Fibroblast of skin of scalp (primary cell): ENCODE measurements at regions not wholly inside any gene's neighbourhood (a gene's known extent, or its start where the extent isn't known, plus 50 kb on each side); places are given as distances from the start of the nearest gene placed in this dataset.
"Not testable (repeated sequence)": the region's sequence is repeated elsewhere in the genome, so short reads cannot be mapped to it uniquely, and the experiment has no call there.

Experiments used
- DNase-seq: peaks from one replicate; pipeline ENCODE4 v3.0.0-alpha.2; 2013

DNA sequence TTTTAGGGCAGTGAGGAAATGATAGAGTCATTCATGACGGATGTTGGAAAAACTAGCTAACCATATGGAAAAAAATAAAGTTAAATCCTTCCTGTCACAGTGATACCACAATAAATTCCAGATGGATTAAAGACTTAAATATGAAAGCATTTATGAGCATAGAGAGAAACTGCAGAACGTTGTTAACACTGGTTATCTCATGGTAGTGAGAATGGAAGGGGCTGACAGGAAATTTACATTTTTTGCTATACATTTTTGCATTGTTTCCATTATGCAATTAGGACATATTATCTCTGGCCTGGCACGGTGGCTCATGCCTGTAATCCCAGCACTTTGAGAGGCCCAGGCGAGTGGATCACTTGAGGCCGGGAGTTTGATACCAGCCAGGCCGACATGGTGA is 130.5 kb upstream of the VOPP1 start:
- DNase-seq = not testable (repeated sequence)

DNA sequence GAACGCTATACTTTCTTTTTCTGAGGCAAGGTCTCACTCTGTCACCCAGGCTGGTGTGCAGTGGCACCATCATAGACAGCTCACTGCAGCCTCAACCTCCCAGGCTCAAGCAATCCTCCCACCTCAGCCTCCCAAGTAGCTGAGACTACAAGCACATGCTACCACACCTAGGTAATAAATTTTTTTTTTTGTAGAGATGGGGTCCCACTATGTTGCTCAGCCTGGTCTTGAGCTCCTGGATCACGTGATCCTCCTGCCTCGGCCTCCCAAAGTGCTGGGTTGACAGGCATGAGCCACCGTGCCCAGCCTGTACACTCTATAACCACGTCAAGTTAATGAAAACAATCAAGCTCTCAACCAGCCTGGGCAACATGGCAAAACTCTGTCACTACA is 127.1 kb upstream of the VOPP1 start:
- not testable (repeated sequence) for DNase-seq

DNA sequence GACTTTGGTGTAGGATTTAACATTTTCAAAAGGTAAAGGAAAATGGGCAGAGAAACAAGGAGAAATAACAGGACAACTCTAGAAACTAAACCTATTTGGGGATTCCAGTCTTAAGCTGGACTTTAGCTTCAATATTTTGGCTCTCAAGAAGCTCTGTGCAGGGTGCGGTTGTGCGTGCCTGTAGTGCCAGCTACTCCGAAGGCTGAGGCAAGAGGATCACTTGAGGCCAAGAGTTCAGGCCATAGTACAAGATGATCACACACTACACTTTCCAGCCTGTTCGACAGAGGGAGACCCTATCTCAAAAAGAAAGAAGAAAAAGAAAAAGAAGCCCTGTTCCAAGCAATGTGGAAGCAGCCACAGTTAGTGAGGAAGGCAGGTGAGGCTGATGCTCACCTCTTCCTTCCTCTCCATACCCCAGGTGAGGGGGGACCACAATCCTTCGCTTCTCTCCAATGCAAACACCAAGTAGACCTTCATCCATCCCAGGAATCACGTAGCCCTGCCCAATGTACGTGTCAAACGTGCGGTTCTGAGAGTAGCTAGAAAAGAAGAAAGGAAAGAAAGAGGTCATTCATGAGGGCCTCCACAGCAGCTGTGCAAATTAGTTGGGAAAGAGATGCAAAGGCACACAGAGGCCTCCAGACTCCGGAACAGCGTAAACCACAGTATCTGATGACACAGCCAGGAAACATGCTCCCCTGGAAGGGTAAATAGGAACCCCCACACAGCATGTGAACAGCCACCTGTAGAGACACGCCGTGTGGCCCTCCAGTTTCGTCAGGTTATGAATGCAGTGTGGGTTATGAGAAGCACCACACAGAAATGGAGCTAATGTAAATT is 126.5 kb upstream of the VOPP1 start:
- DNase-seq = not testable (repeated sequence)

DNA sequence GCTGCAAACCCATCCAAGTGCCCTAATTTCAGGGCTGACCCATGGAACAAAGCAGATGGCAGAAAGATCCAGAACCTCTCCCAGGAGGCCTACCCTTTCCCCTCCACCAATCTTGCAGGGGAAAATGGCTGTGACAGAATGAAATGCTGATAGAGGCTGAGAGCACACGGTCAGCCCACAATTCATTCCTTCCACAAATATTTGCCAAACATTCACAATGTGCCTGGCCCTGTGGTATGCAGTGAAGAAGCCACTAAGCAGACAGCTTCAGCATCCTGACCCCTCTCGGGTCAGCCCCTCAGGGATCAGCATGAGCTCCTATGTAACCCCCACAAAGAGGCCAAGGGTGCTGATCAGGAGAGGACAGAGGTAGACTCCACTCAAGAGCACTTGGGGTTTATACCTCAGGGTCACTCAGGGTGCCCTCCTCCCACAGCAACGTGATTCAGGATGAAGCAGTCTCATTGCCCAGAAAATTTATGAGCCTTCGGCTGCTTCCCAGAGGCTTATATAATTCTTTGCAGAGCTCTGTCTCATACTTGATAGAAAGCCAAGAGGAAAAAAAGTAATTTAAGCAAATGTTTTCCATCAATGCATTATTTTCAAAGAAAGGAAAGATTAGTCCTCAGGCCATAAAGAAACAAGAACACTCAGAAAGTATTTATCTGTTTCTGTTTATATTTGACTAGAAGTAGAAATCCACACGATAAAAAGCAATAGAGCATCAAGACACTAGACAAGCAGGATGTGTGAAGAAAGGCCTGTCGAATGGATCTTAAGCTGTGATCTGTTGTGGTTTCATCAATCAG is 123.8 kb upstream of the VOPP1 start:
- peak; percentile 56 for DNase-seq

DNA sequence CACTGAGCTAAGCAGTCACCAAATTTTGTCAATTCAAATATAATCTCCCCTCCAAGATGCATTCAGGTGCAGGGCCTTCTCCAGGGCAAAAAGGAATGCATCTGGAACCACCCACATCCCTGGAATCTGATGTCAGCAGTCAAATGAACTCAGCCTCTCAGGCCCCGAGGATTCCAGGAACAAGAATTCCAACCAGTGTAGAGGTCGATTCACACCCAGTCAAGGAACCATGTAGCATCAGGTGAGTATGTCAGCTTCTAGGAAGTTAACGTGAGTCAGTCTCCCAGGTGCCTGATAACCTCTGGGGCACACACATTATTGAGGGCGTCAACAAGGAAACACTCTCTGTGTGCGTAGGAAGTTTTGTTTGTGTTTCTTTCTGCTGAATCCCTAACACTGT is 122.2 kb upstream of the VOPP1 start:
- DNase-seq = not testable (repeated sequence)

DNA sequence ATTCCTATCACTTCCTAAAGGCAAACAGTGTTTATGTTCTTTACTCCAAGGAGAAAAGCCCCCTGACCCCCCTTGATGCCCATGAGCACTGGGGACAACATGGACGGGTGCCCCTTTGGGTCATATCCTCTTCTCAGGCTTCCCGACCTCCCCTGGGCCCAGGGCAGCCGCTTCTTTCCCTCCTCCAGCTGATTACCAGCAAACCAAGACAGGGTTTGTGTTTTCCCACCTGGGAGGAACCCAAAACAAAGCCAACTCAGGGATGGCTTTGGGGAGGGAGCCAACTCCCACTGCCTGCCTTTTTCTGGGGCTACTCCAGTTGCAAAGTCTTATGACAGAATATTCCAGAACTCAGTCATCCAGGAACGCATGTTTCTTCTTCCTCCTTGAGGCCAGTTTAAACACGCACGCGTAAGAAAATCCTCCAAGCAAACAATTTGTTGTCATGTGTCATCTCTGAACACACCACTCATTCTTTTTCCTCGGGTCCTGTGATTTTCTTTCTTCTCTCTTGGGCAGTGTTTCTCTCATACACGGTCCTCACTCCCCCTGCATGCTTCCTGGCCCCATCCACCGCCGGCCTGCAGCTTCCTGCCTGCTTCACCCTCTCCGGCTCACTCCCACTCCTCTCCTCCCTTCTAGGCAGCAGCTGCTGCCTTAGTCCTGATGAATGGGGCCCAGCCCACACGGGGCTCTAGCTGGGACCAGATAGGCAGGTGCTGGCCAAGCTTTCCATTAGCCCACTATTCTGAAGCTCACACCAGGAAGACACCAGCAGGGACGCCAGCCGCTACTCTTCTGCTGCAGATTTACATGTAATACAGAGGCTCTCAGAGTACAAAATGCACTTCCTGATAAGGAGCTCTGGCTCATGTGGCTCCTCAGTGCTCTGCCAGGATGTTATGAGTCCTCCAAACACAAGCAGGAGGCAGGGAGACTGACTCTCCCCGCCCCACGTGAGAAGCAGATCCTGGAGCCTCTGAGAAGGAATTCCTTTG is 116.7 kb upstream of the VOPP1 start:
- DNase-seq = peak; percentile 21

DNA sequence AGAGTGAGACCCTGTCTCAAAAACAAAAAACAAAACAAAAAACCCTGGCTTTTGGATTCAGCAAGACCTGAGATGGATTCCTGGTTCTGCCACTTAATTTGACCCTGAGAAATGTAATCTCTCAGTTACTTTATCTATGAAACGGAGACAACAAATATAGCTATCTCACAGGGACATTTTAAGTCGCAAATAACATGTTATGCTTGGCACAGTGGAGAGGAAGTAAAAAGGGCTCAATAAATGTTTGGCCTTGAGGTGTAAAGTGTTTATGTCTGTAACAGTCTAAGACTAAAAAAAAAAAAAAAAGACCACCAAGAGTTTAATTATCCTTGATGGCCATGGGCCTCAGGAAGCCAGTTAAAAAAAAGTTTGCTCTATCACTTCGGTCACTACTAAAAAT is 116.0 kb upstream of the VOPP1 start:
- DNase-seq = not testable (repeated sequence)

DNA sequence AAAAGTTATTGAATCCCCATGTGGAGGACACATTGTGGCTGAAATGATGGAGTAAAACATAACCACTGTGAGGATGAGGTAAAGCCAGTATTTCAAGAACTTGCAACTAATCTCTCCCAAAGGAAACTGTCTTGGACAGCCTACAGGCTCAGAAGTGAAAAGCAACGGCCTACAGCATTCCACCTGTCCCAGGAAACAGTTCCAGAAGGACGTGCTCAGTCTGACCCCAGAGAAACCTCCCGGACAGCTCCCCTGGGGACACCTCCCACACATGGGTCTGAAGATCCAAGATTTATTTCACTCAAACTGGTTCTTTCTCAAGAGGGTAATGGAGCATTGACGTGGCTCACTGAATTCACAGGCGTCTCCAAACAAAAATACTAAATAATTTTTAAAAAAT is 115.0 kb upstream of the VOPP1 start:
- DNase-seq = not testable (repeated sequence)

DNA sequence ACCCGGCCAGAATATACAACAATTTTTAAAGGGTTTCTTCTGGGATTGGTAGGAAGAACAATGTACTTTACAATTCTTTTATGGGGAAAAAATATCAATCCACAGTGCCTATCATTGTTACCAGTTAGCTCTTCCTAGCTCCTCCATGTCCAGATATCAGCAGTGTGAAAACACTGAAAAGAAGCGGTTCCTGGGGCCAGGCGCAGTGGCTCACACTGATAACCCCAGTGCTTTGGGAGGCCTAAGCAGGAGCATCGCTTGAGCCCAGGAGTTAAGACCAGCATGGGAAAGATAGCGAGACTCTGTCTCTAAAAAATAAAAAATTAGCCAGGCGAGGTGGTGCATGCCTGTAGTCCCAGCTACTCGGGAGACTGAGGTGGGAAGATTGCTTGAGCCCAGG is 114.5 kb upstream of the VOPP1 start:
- DNase-seq = not testable (repeated sequence)

DNA sequence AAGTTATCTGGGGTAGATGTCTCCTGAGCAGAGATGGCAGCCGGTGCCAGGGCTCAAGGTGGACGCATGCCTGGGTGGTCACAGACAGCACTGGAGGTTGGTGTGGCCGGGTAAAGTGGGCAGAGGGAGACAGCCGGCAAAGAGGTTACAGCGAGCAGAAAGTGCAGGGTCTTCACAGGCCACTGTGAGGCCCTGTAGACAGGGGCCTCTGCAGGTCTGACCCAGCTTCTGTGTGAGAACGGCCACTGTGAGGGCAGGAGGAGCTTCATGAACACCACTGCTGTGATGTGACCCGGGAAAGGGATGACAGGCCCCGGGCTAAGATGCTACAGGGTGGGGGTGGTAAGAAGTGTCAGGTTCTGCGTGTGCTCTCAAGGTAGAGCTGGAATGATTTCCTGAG is 111.2 kb upstream of the VOPP1 start:
- not testable (repeated sequence) for DNase-seq

DNA sequence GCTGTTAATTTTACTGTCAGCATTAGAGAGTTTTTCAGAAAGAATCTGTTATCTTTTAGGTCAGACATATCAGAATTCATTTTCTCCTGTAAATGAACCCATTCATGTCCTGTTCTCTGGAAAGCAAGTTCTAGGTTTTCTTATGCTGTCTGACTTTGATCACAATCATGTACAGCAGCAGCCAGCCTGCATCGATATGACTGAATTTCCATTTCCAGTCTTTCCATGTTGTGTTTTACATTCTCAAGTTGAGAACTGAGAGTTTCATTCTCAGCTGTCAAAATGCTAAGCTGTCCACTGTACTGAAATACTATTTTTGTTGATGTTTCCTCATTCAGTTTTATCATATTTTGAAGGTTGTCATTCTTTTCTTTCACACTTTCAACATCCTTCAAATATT is 103.3 kb upstream of the VOPP1 start:
- DNase-seq = not testable (repeated sequence)

DNA sequence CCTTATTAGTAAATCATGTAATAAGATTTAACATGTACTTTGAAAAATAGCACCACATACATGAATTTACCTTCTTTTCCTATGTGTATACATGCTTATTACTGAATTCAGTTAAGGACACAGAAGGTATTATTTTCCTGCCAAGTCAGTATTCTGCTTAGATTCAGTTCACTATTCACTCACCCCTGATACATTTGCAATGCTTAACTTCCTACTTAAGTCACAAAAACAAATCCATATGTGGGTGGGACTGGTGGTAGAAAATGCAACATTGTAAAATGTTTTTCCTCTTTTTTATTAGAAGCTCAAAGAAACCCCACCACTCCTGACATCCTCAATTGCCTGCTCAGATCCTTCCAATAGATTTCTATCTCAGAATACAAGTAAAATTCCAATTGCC is 101.2 kb upstream of the VOPP1 start:
- DNase-seq = not testable (repeated sequence)

DNA sequence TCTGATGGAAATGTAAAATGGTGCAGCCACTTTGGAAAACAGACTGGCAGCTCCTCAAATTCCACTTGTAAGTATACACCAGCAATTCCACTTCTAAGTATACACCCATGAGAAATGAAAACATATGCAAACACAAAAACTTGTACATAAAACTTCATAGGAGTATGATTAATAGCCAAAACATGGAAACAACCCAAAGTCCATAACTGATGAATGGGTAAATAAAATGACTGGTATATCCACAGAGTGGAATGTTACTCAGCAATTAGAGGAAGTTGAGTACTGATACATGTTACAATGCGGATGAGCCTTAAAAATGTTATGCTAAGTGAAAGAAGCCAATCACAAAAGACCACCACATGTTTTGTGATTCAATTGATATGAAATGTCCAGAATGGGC is 99.8 kb upstream of the VOPP1 start:
- not testable (repeated sequence) for DNase-seq

DNA sequence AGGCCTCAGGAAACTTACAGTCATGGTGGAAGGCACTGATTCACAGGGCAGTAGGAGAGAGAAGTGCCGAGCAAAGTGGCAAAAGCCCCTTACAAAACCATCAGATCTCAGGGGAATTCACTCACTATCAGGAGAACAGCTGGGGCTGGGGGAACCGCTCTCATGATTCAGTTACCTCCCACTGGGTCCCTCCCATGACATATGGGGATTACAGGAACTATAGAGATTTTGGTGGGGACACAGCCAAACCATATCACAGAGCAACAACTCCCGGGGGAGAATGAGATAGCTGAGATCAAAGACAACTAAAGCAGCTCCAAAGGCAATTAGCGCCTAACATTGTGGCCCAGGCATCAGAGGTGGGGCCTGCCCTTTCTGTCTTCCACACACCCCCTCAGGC is 85.4 kb upstream of the VOPP1 start:
- DNase-seq = no peak

DNA sequence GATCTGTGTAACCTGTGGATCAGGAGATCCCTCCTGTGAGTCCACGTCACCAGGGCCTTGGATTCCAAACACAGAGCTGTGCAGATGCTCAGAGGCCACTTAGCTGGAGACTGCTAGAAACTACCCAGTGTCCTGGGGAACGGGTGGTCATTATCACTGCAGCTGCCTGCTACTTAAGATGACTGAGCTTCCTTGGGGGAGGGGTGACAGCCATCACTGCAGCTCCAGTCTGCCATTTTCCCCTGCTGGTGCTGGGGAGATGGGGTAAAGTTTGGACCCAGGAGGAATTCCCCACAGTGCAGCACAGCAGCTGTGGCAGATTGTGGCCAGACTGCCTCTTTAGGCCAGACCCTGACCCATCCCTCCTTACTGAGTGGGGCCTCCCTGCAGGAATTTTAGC is 78.8 kb upstream of the VOPP1 start:
- no peak for DNase-seq

DNA sequence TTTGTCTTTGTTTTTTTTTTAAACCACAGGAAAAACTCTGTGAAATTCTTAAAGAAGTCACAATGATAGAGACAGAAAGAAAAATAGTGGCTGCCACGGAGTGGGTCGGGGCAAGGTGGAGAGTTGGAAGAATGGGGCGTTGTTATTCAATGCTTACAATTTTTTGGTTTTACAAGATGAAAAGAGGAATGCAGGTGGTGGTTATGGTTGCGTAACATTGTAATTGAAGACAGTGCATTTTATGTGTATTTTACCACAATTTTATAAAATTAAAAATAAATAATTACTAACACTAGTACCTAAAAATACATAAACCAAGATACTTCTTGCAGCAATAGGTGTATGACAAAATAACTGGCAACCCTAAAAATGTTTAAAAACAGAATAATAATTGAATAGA is 76.9 kb upstream of the VOPP1 start:
- DNase-seq = no peak

DNA sequence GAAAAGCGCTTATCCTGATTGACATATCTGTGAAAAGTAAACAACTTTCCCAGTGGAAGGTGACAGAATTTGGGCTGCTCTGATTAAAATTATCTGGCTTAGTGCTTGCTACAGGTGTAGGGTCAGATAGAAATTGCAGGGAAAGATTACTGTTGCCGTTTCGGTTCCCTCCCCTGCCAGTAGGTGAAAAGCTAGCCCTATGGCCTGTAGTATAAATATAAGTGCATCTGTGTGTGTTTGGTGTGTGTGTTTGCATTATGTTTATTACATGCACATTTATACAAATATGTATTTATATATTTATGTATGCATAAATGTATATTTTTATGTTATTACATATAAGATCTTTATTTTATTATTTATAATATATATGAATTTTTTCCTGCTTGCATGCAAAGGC is 72.3 kb upstream of the VOPP1 start:
- no peak for DNase-seq

DNA sequence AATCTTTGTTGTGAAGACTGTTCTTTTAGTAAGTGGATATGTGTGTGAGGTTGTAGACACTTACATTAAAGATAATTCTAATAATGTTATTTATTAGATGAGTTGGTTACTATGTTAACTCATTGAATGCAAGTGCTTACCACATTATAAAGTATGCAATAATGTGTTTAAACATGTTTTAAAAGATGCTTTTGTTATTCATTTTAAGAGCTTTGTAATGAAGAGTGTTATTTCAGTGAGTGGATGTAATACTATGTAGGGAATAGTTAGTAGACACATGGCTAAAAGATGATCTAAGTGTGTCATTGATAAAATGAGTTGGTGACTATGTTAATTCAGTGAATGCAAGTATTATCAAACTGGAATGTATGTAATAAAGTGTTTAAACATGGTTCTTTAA is 70.0 kb upstream of the VOPP1 start:
- no peak for DNase-seq

DNA sequence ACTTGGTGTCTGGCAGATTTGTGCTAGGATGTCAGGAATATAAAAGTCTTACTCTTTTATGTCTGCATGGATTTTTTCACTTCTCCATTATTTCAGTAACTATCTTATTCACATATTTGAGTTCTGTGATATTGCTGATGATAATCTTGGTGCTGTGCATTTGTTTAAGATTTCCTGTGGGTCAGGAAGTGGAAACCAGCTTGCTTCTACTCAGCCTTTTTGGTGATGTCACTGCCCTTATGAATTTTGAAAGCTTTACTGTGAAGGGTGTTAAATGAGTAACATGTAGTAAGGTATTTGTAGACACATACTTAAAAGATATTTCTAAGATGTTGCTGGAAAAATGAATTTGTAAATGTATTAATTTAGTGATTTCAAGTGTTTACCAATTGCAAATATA is 69.5 kb upstream of the VOPP1 start:
- no peak for DNase-seq

DNA sequence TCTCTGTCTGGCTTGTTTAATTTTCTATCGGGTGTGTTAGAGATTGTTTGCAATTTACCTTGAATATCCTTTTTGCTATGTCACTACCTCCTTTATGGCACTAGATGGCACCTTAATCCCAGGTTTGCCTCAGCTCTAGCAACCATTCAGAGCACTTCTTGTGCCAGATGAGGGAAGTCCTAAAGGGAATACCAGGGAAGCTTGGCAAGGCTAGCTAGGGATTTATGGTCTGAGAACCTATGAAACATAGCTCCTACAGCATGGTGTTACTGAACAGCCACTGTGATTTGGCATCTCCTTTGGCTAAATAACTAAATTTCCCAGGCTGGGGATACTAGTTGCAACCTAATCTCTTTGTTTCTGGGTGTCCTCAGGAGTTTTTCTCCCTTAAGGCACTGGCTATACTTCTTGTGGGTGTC is 69.0 kb upstream of the VOPP1 start:
- DNase-seq = peak; percentile 79

DNA sequence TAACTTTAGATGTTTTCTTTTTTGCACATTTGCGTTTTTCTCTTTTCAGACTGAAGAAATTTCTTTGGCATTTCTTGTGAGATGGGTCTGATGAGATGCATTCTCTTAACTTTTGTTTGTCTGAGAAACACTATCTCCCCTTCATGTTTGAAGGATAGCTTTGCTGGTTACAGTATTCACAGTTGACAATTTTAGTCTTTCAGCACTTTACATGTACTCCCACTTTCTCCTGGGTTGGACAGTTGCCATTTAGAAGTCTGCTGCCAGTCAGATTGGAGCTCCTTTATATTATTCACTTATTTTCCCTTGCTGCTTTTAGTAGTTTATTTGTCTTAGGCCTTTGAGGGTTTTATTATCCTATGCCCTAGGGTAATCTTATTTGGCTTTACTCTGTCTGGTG is 67.3 kb upstream of the VOPP1 start:
- no peak for DNase-seq

DNA sequence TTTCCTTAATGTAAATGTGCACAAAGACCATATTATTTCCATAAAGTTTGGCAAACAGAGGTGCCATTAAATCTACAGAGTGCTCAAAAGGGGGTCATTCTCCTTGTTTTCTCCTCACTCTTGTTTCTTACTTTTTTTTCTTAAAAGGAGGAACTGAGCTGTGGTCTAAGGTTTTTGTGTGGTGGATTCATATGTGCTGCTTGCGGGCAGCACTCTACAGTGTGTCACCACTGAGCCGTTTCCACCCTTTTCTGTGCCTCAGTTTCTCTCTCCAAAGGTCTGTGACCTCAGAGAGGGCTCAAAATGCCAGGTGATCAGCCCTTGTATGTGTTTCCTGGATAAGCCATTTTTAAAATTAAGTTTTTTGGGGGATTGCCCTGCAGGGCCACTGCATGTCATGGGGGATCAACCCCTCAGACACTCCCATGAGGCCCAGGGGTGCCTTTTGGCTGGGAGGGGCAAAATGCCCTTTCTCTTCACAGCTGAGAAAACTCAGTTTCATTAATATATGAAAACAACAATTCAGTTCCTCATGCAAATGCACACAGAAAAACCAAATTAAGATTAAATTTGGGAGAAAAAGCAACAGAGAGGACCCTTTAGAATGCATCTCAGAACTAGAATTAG is 56.9 kb upstream of the VOPP1 start:
- no peak for DNase-seq
